GM23338 (cell line): ENCODE measurements at regions not wholly inside any gene's neighbourhood (a gene's known extent, or its start where the extent isn't known, plus 50 kb on each side); places are given as distances from the start of the nearest gene placed in this dataset.
A peak's percentile ranks its signal among the peaks of the same experiment; 100 is the strongest.

ENCODE experiments used
- ATAC-seq: fragments of 200-7000 bp; cut with Tn5 transposase; 3 replicates; pipeline ENCODE4 v1.9.1; 2020
- DNase-seq: peaks from one replicate; pipeline ENCODE4 v3.0.0-alpha.2; 2015; ENCODE audit warnings: low spot score
- H2AFZ ChIP-seq: fragments of 200-600 bp; sonication (generic); 2 replicates; pipeline ENCODE4 v1.8.0; 2016; ENCODE audit warnings: antibody characterized with exemption, mild to moderate bottlenecking, moderate library complexity
- H3F3A ChIP-seq: fragments of 200-600 bp; sonication (generic); replicated peaks from 2 replicates; pipeline ENCODE4 v1.8.0; 2017; ENCODE audit warnings: antibody characterized with exemption, mixed run types, low read depth
- H3K27ac ChIP-seq: fragments of 200-600 bp; sonication (generic); 2 replicates; pipeline ENCODE4 v1.6.1; 2016; ENCODE audit warnings: low read depth
- H3K27me3 ChIP-seq: fragments of 200-600 bp; sonication (generic); 2 replicates; pipeline ENCODE4 v1.8.0; 2016; ENCODE audit warnings: mild to moderate bottlenecking, mixed run types, moderate library complexity; ENCODE audit not compliant: insufficient read depth
- H3K36me3 ChIP-seq: fragments of 200-600 bp; sonication (generic); 2 replicates; pipeline ENCODE4 v1.8.0; 2016; ENCODE audit warnings: mild to moderate bottlenecking; ENCODE audit not compliant: insufficient read depth
- H3K4me1 ChIP-seq: fragments of 200-600 bp; sonication (generic); 2 replicates; pipeline ENCODE4 v1.8.0; 2016; ENCODE audit warnings: mild to moderate bottlenecking, moderate library complexity; ENCODE audit not compliant: insufficient read depth
- H3K4me2 ChIP-seq: fragments of 200-600 bp; sonication (generic); 2 replicates; pipeline ENCODE4 v1.7.1; 2017; ENCODE audit warnings: mixed run types
- H3K4me3 ChIP-seq: fragments of 200-600 bp; sonication (generic); 2 replicates; pipeline ENCODE4 v1.6.1; 2016; ENCODE audit warnings: mixed run types
- H3K79me2 ChIP-seq: fragments of 200-600 bp; sonication (generic); replicated peaks from 2 replicates; pipeline ENCODE4 v1.8.0; 2017; ENCODE audit warnings: mild to moderate bottlenecking; ENCODE audit not compliant: insufficient read depth
- H3K9me2 ChIP-seq: fragments of 200-600 bp; sonication (generic); 2 replicates; pipeline ENCODE4 v1.8.0; 2017; ENCODE audit not compliant: insufficient read depth
- H4K20me1 ChIP-seq: fragments of 200-600 bp; sonication (generic); replicated peaks from 2 replicates; pipeline ENCODE4 v1.8.0; 2017; ENCODE audit warnings: mild to moderate bottlenecking; ENCODE audit not compliant: insufficient read depth
- H3K27ac Mint-ChIP-seq: 2 replicates; pipeline ENCODE4 v1.8.0; 2020; ENCODE audit warnings: inconsistent platforms, mild to moderate bottlenecking, moderate library complexity, mixed read lengths
- H3K27me3 Mint-ChIP-seq: 3 replicates; pipeline ENCODE4 v1.8.0; 2022; ENCODE audit warnings: low read depth, mild to moderate bottlenecking, moderate library complexity, mixed read lengths, inconsistent platforms; ENCODE audit not compliant: insufficient read depth, poor library complexity
- H3K36me3 Mint-ChIP-seq: 3 replicates; pipeline ENCODE4 v1.8.0; 2021; ENCODE audit warnings: low read depth, mild to moderate bottlenecking, inconsistent platforms, moderate library complexity, mixed read lengths
- H3K4me1 Mint-ChIP-seq: 3 replicates; pipeline ENCODE4 v1.8.0; 2020; ENCODE audit warnings: mild to moderate bottlenecking, inconsistent platforms, mixed read lengths
- H3K4me3 Mint-ChIP-seq: 3 replicates; pipeline ENCODE4 v1.8.0; 2021; ENCODE audit warnings: moderate library complexity, mild to moderate bottlenecking, inconsistent platforms, mixed read lengths
- H3K9me3 Mint-ChIP-seq: 3 replicates; pipeline ENCODE4 v1.8.0; 2020; ENCODE audit warnings: moderate library complexity, mild to moderate bottlenecking, inconsistent platforms, mixed read lengths
- CREB1 ChIP-seq: fragments of 250-450 bp; sonication (Bioruptor Pico); IDR thresholded peaks from 2 replicates; pipeline ENCODE4 v1.5.0; 2020; ENCODE audit warnings: low read depth, mild to moderate bottlenecking, moderate library complexity
- EZH2 ChIP-seq: fragments of 200-600 bp; sonication (generic); IDR thresholded peaks from one replicate; pipeline ENCODE4 v1.8.0; 2017; ENCODE audit warnings: antibody characterized with exemption, mild to moderate bottlenecking, low read depth; ENCODE audit not compliant: unreplicated experiment
- EZH2phosphoT487 ChIP-seq: fragments of 200-600 bp; sonication (generic); IDR thresholded peaks from one replicate; pipeline ENCODE4 v1.8.1; 2018; ENCODE audit warnings: antibody characterized with exemption; ENCODE audit not compliant: unreplicated experiment
- JUNB ChIP-seq: IDR thresholded peaks from one replicate; pipeline ENCODE4 v1.6.1; 2016; ENCODE audit warnings: antibody characterized with exemption; ENCODE audit not compliant: unreplicated experiment
- NANOG ChIP-seq: IDR thresholded peaks from 2 replicates; pipeline ENCODE4 v1.6.1; 2016; ENCODE audit warnings: antibody characterized with exemption, borderline replicate concordance
- POLR2AphosphoS5 ChIP-seq: IDR thresholded peaks from 2 replicates; pipeline ENCODE4 v1.6.1; 2016; ENCODE audit warnings: antibody characterized with exemption, low read depth
- STAT1 ChIP-seq: IDR thresholded peaks from one replicate; pipeline ENCODE4 v1.6.1; 2016; ENCODE audit warnings: antibody characterized with exemption; ENCODE audit not compliant: unreplicated experiment
- ZNF114 ChIP-seq: fragments of 250-450 bp; sonication (Bioruptor Pico); IDR thresholded peaks from 2 replicates; pipeline ENCODE4 v1.5.0; 2020; ENCODE audit warnings: mild to moderate bottlenecking, moderate library complexity
- ZNF331 ChIP-seq: fragments of 250-450 bp; sonication (Bioruptor Pico); IDR thresholded peaks from 2 replicates; pipeline ENCODE4 v1.5.0; 2020; ENCODE audit warnings: low read depth, mild to moderate bottlenecking, moderate library complexity
- TF ChIP-seq, protein P1 (sequence below): IDR thresholded peaks from 2 replicates; pipeline ENCODE4 v1.6.1; 2016; ENCODE audit warnings: antibody characterized with exemption
- TF ChIP-seq, protein P2 (sequence below), 2 experiments: fragments of 200-600 bp in 1 of 2; sonication (generic) in 1 of 2; conservative IDR thresholded peaks; 2 replicates each; pipeline versions ENCODE4 v1.5.1 to v1.6.1; 2016 to 2017; ENCODE audit warnings: antibody characterized with exemption in 2 of 2, low read depth in 2 of 2, mild to moderate bottlenecking in 2 of 2, moderate library complexity in 1 of 2
- TF ChIP-seq, protein P3 (sequence below): IDR thresholded peaks from one replicate; pipeline ENCODE4 v1.6.1; 2018; ENCODE audit warnings: antibody characterized with exemption; ENCODE audit not compliant: unreplicated experiment
- TF ChIP-seq, protein P4 (sequence below): fragments of 250-450 bp; sonication (Bioruptor Pico); IDR thresholded peaks from 2 replicates; pipeline ENCODE4 v1.5.0; 2020; ENCODE audit warnings: mild to moderate bottlenecking, moderate library complexity

DNA sequence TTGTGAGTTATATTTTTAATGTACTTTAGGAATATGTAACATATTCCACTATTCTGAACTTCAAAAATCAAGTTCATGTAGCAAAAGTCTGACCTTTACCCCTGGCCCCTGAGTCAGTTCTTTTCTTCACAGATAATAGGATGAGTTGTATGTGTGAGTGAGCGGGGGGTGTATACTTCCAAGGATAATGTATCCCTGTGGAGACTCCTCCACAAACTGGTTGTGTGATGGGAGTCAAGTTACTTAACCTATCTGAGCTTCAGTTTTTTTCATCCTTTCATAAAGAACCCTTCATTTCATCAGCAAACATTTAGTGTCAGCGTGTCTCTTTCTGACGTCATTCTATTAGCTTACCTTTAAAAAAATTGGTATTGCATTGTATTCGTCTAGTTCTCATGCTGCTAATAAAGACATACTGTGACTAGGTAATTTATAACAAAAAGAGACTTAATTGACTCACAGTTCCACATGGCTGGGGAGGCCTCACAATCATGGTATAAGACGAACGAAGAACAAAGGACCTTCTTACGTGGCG lies 288.1 kb upstream of the GPC6 start:
- H3K36me3 Mint-ChIP-seq: no peaks in the 10 kb centered on the region
- DNase-seq (no peak), ATAC-seq (no peak; the same call in 2 of the 3 replicates)
- H2AFZ ChIP-seq: peak overlapping the region; percentile 60; the same call in 1 of the 2 replicates
- H3K36me3 ChIP-seq: no peaks in the 10 kb centered on the region
- H3F3A ChIP-seq: no peaks in the 10 kb centered on the region
- H3K27me3 Mint-ChIP-seq: no peaks in the 10 kb centered on the region
- TF ChIP-seq CREB1 (no peak), EZH2phosphoT487 (no peak), STAT1 (no peak), NANOG (no peak), POLR2AphosphoS5 (no peak), ZNF114 (CRISPR knock-in tag) (no peak), EZH2 (no peak), JUNB (no peak), ZNF331 (CRISPR knock-in tag) (no peak)
- TF ChIP-seq, protein P1, sequence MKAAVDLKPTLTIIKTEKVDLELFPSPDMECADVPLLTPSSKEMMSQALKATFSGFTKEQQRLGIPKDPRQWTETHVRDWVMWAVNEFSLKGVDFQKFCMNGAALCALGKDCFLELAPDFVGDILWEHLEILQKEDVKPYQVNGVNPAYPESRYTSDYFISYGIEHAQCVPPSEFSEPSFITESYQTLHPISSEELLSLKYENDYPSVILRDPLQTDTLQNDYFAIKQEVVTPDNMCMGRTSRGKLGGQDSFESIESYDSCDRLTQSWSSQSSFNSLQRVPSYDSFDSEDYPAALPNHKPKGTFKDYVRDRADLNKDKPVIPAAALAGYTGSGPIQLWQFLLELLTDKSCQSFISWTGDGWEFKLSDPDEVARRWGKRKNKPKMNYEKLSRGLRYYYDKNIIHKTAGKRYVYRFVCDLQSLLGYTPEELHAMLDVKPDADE: no peak
- TF ChIP-seq, protein P2, sequence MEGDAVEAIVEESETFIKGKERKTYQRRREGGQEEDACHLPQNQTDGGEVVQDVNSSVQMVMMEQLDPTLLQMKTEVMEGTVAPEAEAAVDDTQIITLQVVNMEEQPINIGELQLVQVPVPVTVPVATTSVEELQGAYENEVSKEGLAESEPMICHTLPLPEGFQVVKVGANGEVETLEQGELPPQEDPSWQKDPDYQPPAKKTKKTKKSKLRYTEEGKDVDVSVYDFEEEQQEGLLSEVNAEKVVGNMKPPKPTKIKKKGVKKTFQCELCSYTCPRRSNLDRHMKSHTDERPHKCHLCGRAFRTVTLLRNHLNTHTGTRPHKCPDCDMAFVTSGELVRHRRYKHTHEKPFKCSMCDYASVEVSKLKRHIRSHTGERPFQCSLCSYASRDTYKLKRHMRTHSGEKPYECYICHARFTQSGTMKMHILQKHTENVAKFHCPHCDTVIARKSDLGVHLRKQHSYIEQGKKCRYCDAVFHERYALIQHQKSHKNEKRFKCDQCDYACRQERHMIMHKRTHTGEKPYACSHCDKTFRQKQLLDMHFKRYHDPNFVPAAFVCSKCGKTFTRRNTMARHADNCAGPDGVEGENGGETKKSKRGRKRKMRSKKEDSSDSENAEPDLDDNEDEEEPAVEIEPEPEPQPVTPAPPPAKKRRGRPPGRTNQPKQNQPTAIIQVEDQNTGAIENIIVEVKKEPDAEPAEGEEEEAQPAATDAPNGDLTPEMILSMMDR (conservative IDR thresholded peaks at IDR 0.05; ENCODE audit: low read depth in 2 of 2): no peak
- TF ChIP-seq, protein P3, sequence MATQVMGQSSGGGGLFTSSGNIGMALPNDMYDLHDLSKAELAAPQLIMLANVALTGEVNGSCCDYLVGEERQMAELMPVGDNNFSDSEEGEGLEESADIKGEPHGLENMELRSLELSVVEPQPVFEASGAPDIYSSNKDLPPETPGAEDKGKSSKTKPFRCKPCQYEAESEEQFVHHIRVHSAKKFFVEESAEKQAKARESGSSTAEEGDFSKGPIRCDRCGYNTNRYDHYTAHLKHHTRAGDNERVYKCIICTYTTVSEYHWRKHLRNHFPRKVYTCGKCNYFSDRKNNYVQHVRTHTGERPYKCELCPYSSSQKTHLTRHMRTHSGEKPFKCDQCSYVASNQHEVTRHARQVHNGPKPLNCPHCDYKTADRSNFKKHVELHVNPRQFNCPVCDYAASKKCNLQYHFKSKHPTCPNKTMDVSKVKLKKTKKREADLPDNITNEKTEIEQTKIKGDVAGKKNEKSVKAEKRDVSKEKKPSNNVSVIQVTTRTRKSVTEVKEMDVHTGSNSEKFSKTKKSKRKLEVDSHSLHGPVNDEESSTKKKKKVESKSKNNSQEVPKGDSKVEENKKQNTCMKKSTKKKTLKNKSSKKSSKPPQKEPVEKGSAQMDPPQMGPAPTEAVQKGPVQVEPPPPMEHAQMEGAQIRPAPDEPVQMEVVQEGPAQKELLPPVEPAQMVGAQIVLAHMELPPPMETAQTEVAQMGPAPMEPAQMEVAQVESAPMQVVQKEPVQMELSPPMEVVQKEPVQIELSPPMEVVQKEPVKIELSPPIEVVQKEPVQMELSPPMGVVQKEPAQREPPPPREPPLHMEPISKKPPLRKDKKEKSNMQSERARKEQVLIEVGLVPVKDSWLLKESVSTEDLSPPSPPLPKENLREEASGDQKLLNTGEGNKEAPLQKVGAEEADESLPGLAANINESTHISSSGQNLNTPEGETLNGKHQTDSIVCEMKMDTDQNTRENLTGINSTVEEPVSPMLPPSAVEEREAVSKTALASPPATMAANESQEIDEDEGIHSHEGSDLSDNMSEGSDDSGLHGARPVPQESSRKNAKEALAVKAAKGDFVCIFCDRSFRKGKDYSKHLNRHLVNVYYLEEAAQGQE: no peak
- TF ChIP-seq, protein P4, sequence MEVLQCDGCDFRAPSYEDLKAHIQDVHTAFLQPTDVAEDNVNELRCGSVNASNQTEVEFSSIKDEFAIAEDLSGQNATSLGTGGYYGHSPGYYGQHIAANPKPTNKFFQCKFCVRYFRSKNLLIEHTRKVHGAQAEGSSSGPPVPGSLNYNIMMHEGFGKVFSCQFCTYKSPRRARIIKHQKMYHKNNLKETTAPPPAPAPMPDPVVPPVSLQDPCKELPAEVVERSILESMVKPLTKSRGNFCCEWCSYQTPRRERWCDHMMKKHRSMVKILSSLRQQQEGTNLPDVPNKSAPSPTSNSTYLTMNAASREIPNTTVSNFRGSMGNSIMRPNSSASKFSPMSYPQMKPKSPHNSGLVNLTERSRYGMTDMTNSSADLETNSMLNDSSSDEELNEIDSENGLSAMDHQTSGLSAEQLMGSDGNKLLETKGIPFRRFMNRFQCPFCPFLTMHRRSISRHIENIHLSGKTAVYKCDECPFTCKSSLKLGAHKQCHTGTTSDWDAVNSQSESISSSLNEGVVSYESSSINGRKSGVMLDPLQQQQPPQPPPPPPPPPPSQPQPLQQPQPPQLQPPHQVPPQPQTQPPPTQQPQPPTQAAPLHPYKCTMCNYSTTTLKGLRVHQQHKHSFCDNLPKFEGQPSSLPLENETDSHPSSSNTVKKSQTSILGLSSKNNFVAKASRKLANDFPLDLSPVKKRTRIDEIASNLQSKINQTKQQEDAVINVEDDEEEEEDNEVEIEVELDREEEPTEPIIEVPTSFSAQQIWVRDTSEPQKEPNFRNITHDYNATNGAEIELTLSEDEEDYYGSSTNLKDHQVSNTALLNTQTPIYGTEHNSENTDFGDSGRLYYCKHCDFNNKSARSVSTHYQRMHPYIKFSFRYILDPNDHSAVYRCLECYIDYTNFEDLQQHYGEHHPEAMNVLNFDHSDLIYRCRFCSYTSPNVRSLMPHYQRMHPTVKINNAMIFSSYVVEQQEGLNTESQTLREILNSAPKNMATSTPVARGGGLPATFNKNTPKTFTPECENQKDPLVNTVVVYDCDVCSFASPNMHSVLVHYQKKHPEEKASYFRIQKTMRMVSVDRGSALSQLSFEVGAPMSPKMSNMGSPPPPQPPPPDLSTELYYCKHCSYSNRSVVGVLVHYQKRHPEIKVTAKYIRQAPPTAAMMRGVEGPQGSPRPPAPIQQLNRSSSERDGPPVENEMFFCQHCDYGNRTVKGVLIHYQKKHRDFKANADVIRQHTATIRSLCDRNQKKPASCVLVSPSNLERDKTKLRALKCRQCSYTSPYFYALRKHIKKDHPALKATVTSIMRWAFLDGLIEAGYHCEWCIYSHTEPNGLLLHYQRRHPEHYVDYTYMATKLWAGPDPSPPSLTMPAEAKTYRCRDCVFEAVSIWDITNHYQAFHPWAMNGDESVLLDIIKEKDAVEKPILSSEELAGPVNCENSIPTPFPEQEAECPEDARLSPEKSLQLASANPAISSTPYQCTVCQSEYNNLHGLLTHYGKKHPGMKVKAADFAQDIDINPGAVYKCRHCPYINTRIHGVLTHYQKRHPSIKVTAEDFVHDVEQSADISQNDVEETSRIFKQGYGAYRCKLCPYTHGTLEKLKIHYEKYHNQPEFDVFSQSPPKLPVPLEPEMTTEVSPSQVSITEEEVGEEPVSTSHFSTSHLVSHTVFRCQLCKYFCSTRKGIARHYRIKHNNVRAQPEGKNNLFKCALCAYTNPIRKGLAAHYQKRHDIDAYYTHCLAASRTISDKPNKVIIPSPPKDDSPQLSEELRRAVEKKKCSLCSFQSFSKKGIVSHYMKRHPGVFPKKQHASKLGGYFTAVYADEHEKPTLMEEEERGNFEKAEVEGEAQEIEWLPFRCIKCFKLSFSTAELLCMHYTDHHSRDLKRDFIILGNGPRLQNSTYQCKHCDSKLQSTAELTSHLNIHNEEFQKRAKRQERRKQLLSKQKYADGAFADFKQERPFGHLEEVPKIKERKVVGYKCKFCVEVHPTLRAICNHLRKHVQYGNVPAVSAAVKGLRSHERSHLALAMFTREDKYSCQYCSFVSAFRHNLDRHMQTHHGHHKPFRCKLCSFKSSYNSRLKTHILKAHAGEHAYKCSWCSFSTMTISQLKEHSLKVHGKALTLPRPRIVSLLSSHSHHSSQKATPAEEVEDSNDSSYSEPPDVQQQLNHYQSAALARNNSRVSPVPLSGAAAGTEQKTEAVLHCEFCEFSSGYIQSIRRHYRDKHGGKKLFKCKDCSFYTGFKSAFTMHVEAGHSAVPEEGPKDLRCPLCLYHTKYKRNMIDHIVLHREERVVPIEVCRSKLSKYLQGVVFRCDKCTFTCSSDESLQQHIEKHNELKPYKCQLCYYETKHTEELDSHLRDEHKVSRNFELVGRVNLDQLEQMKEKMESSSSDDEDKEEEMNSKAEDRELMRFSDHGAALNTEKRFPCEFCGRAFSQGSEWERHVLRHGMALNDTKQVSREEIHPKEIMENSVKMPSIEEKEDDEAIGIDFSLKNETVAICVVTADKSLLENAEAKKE: no peak
- no peak overlapping the region for H3K4me3 Mint-ChIP-seq
- H3K9me2 ChIP-seq: no peaks in the 10 kb centered on the region
- no peak overlapping the region for H3K4me3 ChIP-seq
- no peaks in the 10 kb centered on the region for H3K4me1 ChIP-seq
- no peak overlapping the region for H3K4me2 ChIP-seq
- no peaks in the 10 kb centered on the region for H4K20me1 ChIP-seq
- no peak overlapping the region for H3K27ac ChIP-seq
- no peaks in the 10 kb centered on the region for H3K79me2 ChIP-seq
- peak overlapping the region; percentile 66; the same call in 1 of the 2 replicates for H3K27ac Mint-ChIP-seq
- H3K9me3 Mint-ChIP-seq: no peaks in the 10 kb centered on the region
- H3K27me3 ChIP-seq: no peaks in the 10 kb centered on the region
- H3K4me1 Mint-ChIP-seq: peaks cover 7% of the 10 kb centered on the region; the same call in 2 of the 3 replicates
